HCT116 (cell line): ENCODE measurements at regions not wholly inside any gene's neighbourhood (a gene's known extent, or its start where the extent isn't known, plus 50 kb on each side); places are given as distances from the start of the nearest gene placed in this dataset.

Experiments
- ATAC-seq: fragments of 200-7000 bp; cut with Tn5 transposase; 2 replicates; pipeline ENCODE4 v1.9.1; 2020; ENCODE audit warnings: mild to moderate bottlenecking, moderate library complexity
- BruUV-seq: library from RNA; stranded (reverse); fragments of 400-500 nt; replicated peaks from 2 replicates; lab custom pipeline; 2021; lab: Mats Ljungman, UMichigan
- CTCF ChIA-PET: fragments of 300-600 bp; sonication (Branson Sonifier 250); formaldehyde crosslinking; loops from one replicate; lab custom pipeline; 2021; ENCODE audit warnings: antibody characterized with exemption; lab: Charles Lee
- POLR2A ChIA-PET: fragments of 300-600, 350-600 bp; sonication (Branson Sonifier 250); formaldehyde crosslinking; loops from one replicate; lab custom pipeline; 2021; ENCODE audit warnings: antibody characterized with exemption; lab: Charles Lee
- RAD21 ChIA-PET, 2 experiments: fragments of 300-600 bp; sonication (Branson Sonifier 250); formaldehyde crosslinking; loops; one replicate each; lab custom pipeline; 2023; ENCODE audit warnings: low total read pairs in 2 of 2; ENCODE audit not compliant: uncharacterized antibody in 2 of 2, unreplicated experiment in 2 of 2, low non-redundant PET in 1 of 2; lab: Charles Lee
- DNase-seq: peaks from one replicate; pipeline ENCODE4 v3.0.0-alpha.2; 2010; ENCODE audit warnings: low read depth, low spot score
- H2AFZ ChIP-seq: fragments of 200-600 bp; shearing (Covaris generic), sonication (generic); 2 replicates; pipeline ENCODE4 v1.6.1; 2017; ENCODE audit warnings: low read depth, mixed run types, mixed read lengths, antibody characterized with exemption, low read length; ENCODE audit not compliant: poor library complexity, severe bottlenecking
- H3K27ac ChIP-seq: 2 replicates; pipeline ENCODE4 v1.5.1; 2012; ENCODE audit warnings: low read depth, low read length
- H3K27me3 ChIP-seq: fragments of 200-600 bp; sonication (generic); 2 replicates; pipeline ENCODE4 v1.6.1; 2016; ENCODE audit warnings: mixed run types, low read length, mixed read lengths; ENCODE audit not compliant: insufficient read depth
- H3K36me3 ChIP-seq, 2 experiments: fragments of 200-500 bp in 1 of 2; fragments of 200-600 bp in 1 of 2; sonication (Bioruptor generic) in 1 of 2; sonication (generic) in 1 of 2; 2 replicates each; pipeline versions ENCODE4 v1.5.1 to v1.6.1; 2014 to 2016; ENCODE audit warnings: low read length in 2 of 2, inconsistent platforms in 1 of 2, mixed read lengths in 1 of 2, mixed run types in 1 of 2; ENCODE audit not compliant: insufficient read depth in 2 of 2, control insufficient read depth in 1 of 2
- H3K4me1 ChIP-seq, 2 experiments: fragments of 200-600 bp in 1 of 2; sonication (generic) in 1 of 2; 2 replicates each; pipeline versions ENCODE4 v1.5.1 to v1.6.1; 2012 to 2017; ENCODE audit warnings: low read length in 2 of 2, inconsistent platforms in 1 of 2, mild to moderate bottlenecking in 1 of 2, mixed read lengths in 1 of 2, mixed run types in 1 of 2, moderate library complexity in 1 of 2; ENCODE audit not compliant: insufficient read depth in 2 of 2, control insufficient read depth in 1 of 2
- H3K4me2 ChIP-seq: fragments of 200-600 bp; sonication (generic); 2 replicates; pipeline ENCODE4 v1.6.1; 2017; ENCODE audit warnings: mixed run types, low read length, mixed read lengths
- H3K4me3 ChIP-seq, 2 experiments: fragments of 200-600 bp in 1 of 2; sonication (generic) in 1 of 2; replicated peaks in 1 of 2; 2 replicates each; pipeline ENCODE4 v1.5.1; 2011 to 2016; ENCODE audit warnings: low read length in 2 of 2, control low read depth in 1 of 2, low read depth in 1 of 2, mild to moderate bottlenecking in 1 of 2, mixed read lengths in 1 of 2, mixed run types in 1 of 2
- H3K79me2 ChIP-seq: fragments of 200-600 bp; sonication (generic); 2 replicates; pipeline ENCODE4 v1.6.1; 2017; ENCODE audit warnings: mild to moderate bottlenecking, mixed run types, low read length, moderate library complexity, mixed read lengths; ENCODE audit not compliant: insufficient read depth
- H3K9ac ChIP-seq: fragments of 200-600 bp; sonication (generic); 2 replicates; pipeline ENCODE4 v1.6.1; 2016; ENCODE audit warnings: low read length, mixed read lengths
- H3K9me2 ChIP-seq: fragments of 200-600 bp; sonication (generic), shearing (Covaris generic); 2 replicates; pipeline ENCODE4 v1.6.1; 2017; ENCODE audit warnings: mixed run types, mild to moderate bottlenecking, moderate library complexity; ENCODE audit not compliant: insufficient read depth
- H3K9me3 ChIP-seq, 2 experiments: fragments of 200-500 bp in 1 of 2; fragments of 200-600 bp in 1 of 2; sonication (Bioruptor generic) in 1 of 2; sonication (generic) in 1 of 2; 2 replicates each; pipeline ENCODE4 v1.6.1; 2014 to 2017; ENCODE audit warnings: low read length in 2 of 2, mixed read lengths in 2 of 2, inconsistent platforms in 1 of 2, low read depth in 1 of 2, mild to moderate bottlenecking in 1 of 2, mixed run types in 1 of 2, moderate library complexity in 1 of 2; ENCODE audit not compliant: control insufficient read depth in 1 of 2, insufficient read depth in 1 of 2
- H4K20me1 ChIP-seq: fragments of 200-600 bp; sonication (generic), shearing (Covaris generic); 2 replicates; pipeline ENCODE4 v1.6.1; 2017; ENCODE audit warnings: mixed run types, mild to moderate bottlenecking, moderate library complexity; ENCODE audit not compliant: insufficient read depth
- CEBPB ChIP-seq: IDR thresholded peaks from 2 replicates; pipeline ENCODE4 v1.6.1; 2012; ENCODE audit warnings: low read depth
- CTCF ChIP-seq, 3 experiments: fragments of 200-600 bp in 1 of 3; sonication (generic) in 1 of 3; IDR thresholded peaks in 2 of 3; conservative IDR thresholded peaks in 1 of 3; 2 replicates each; pipeline ENCODE4 v1.5.1; 2012 to 2017; ENCODE audit warnings: low read depth in 2 of 3, low read length in 2 of 3, antibody characterized with exemption in 1 of 3, borderline replicate concordance in 1 of 3, control low read depth in 1 of 3, mild to moderate bottlenecking in 1 of 3, mixed read lengths in 1 of 3, mixed run types in 1 of 3, moderate library complexity in 1 of 3; ENCODE audit not compliant: insufficient read depth in 1 of 3
- ELF1 ChIP-seq: IDR thresholded peaks from 2 replicates; pipeline ENCODE4 v1.6.1; 2012; ENCODE audit warnings: low read depth, borderline replicate concordance
- EZH2 ChIP-seq: fragments of 200-600 bp; sonication (generic); IDR thresholded peaks from 2 replicates; pipeline ENCODE4 v1.6.1; 2017; ENCODE audit warnings: antibody characterized with exemption, mixed run types
- EZH2phosphoT487 ChIP-seq: fragments of 200-600 bp; IDR thresholded peaks from 2 replicates; pipeline ENCODE4 v1.6.1; 2018; ENCODE audit warnings: antibody characterized with exemption, borderline replicate concordance
- FOSL1 ChIP-seq: IDR thresholded peaks from 2 replicates; pipeline ENCODE4 v1.6.1; 2012; ENCODE audit warnings: low read depth
- MAX ChIP-seq: IDR thresholded peaks from 2 replicates; pipeline ENCODE4 v1.6.1; 2012
- POLR2A ChIP-seq: IDR thresholded peaks from 2 replicates; pipeline ENCODE4 v1.7.0; 2011; ENCODE audit warnings: borderline replicate concordance; ENCODE audit not compliant: insufficient read depth, insufficient read length; ENCODE audit errors: extremely low read depth
- RAD21 ChIP-seq: IDR thresholded peaks from 2 replicates; pipeline ENCODE4 v1.6.1; 2012; ENCODE audit warnings: low read depth, mild to moderate bottlenecking
- REST ChIP-seq: IDR thresholded peaks from 2 replicates; pipeline ENCODE4 v1.6.1; 2012; ENCODE audit warnings: low read depth
- SIN3A ChIP-seq: IDR thresholded peaks from 2 replicates; pipeline ENCODE4 v1.6.1; 2012; ENCODE audit warnings: low read depth
- SP1 ChIP-seq: IDR thresholded peaks from 2 replicates; pipeline ENCODE4 v1.6.1; 2012; ENCODE audit warnings: low read depth
- SRF ChIP-seq: IDR thresholded peaks from 2 replicates; pipeline ENCODE4 v1.6.1; 2012; ENCODE audit warnings: low read depth
- YY1 ChIP-seq: IDR thresholded peaks from 2 replicates; pipeline ENCODE4 v1.6.1; 2011; ENCODE audit warnings: low read length, low read depth, moderate library complexity, mild to moderate bottlenecking; ENCODE audit not compliant: insufficient replicate concordance; ENCODE audit errors: extremely low read depth
- ZBTB33 ChIP-seq: IDR thresholded peaks from 2 replicates; pipeline ENCODE4 v1.6.1; 2011; ENCODE audit warnings: mild to moderate bottlenecking, low read length, moderate library complexity; ENCODE audit not compliant: insufficient replicate concordance; ENCODE audit errors: extremely low read depth
- ZFX ChIP-seq: fragments of 450-650 bp; IDR thresholded peaks from 2 replicates; pipeline ENCODE4 v1.6.1; 2017
- ZNF274 ChIP-seq: fragments of 200-500 bp; sonication (Bioruptor generic); IDR thresholded peaks from 2 replicates; pipeline ENCODE4 v1.6.1; 2014; ENCODE audit warnings: mild to moderate bottlenecking, low read depth, low read length, inconsistent platforms
- intact Hi-C: fragments of 100-400 bp; cut with micrococcal nuclease; formaldehyde crosslinking; loops from 2 replicates; pipeline ENCODE4 v1.10.0; 2022

GRCh38 chr7:153399554-153399940 lies 640.0 kb downstream of the ACTR3B start:
- Histone ChIP-seq H4K20me1 (no peaks in the 10 kb centered on the region), H3K4me3 (no peak overlapping the region), H3K4me2 (no peak overlapping the region), H3K36me3 (no peaks in the 10 kb centered on the region), H3K9ac (no peak overlapping the region), H3K9me2 (no peaks in the 10 kb centered on the region), H3K4me1 (no peaks in the 10 kb centered on the region), H3K9me3 (no peaks in the 10 kb centered on the region; a peak in 2 of 4 replicates), H3K27ac (no peak overlapping the region), H2AFZ (no peak overlapping the region), H3K27me3 (no peaks in the 10 kb centered on the region), H3K79me2 (no peaks in the 10 kb centered on the region)
- intact Hi-C loops, result no loop called here
- CTCF ChIA-PET, result no interaction called here
- DNase-seq (no peak), ATAC-seq (no peak)
- BruUV-seq, result no TSS peak
- TF ChIP-seq FOSL1 (no peak), SIN3A (no peak), REST (no peak), MAX (no peak), SRF (no peak), RAD21 (no peak), CEBPB (no peak), ZFX (no peak), ELF1 (no peak), CTCF (IDR thresholded peaks at IDR 0.05 in 2 of 3, conservative IDR thresholded peaks at IDR 0.05 in 1 of 3; ENCODE audit: borderline replicate concordance in 1 of 3, insufficient read depth in 1 of 3, low read depth in 2 of 3, low read length in 2 of 3) (no peak), EZH2 (no peak), ZBTB33 (no peak), POLR2A (no peak), ZNF274 (no peak), SP1 (no peak), YY1 (no peak), EZH2phosphoT487 (no peak)
- RAD21 ChIA-PET, result no interaction called here
- POLR2A ChIA-PET, result no interaction called here
